ENCODE measurements at regions not wholly inside any gene's neighbourhood (a gene's known extent, or its start where the extent isn't known, plus 50 kb on each side); places are given as distances from the start of the nearest gene placed in this dataset.
"Not testable (repeated sequence)": the region's sequence is repeated elsewhere in the genome, so short reads cannot be mapped to it uniquely, and the experiment has no call there.

- no peak for DNase-seq
These were observed 95.1 kb downstream of the RPAP3 start for GRCh38 chr12:47610686-47611252.

DNA sequence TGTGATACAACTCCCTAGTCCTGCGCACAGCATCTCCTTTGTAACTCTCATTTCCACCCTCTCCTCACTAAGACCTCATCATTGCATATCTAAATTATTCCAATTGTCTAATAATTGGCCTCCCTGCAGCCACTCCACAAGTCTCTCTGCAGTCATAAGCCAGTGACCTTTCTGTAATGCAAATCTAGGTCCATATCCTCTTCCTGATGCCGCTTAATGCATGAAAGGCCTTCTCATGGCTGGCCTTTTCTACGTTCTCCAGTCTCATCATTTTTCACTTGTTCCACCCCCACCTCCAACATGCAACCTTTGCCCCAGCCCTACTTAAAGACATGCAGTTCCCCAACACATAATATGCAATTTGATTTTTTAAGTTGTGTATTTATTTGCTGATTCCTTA lies 96.0 kb downstream of the RPAP3 start:
- no peak for DNase-seq

- not testable (repeated sequence) for DNase-seq
These were observed 97.2 kb downstream of the RPAP3 start for GRCh38 chr12:47608671-47609070.

GRCh38 chr12:47604221-47604873 lies 101.5 kb downstream of the RPAP3 start:
- no peak for DNase-seq

DNA sequence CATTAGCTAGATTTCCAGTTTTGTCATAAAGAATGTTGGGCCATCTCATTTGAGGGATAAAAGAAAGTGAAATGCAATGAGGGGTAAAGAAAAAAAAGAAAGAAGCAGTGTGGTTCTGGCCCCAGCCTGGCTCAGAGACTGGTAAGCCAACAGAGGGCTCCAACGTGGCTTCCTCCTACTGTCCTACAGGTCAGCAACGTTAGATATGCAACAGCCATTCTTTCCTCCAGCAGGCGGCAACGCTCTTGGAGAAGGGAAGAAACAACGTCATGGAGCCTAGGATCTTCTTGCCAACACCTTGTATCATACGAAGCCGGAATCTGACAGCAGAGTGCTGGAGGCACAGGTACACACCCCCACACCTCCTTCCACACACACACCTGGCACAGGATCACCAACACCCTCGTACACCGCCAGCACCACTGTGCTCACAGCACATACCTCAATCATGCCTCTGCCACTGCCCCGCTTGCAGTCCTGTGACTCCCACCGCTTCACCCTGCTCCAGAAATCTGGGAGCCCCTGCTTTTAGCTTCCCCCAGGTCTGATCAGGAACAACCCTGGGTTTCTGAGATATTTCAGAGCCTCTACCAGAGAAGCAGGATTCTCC lies 102.8 kb downstream of the RPAP3 start:
- no peak for DNase-seq

- no peak for DNase-seq
These were observed 103.5 kb downstream of the RPAP3 start for GRCh38 chr12:47602325-47602724.

DNA sequence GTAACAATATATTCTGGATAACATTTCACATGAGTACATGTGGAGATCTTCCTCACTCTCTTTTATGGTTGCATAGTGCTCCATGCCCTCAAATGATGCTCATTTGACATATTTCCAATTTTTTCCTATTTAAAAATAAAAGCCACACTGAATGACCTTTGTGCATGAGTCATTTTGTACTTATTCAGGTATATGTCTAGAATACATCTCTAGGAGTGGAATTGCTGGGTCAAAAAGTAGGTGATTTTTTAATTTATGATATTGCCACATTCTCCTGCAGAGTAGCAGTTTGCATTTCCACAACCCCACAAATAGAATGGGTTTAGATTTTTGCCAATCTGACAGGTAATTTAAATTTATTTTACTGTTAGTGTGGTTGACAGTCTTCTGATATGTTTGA lies 104.8 kb downstream of the RPAP3 start:
- no peak for DNase-seq

GRCh38 chr12:47591795-47592194 lies 114.0 kb downstream of the RPAP3 start:
- DNase-seq: no peak

- no peak for DNase-seq
These were observed 114.5 kb downstream of the RPAP3 start for GRCh38 chr12:47591361-47591791.

GRCh38 chr12:47590771-47591360 lies 115.0 kb downstream of the RPAP3 start:
- DNase-seq: no peak

DNA sequence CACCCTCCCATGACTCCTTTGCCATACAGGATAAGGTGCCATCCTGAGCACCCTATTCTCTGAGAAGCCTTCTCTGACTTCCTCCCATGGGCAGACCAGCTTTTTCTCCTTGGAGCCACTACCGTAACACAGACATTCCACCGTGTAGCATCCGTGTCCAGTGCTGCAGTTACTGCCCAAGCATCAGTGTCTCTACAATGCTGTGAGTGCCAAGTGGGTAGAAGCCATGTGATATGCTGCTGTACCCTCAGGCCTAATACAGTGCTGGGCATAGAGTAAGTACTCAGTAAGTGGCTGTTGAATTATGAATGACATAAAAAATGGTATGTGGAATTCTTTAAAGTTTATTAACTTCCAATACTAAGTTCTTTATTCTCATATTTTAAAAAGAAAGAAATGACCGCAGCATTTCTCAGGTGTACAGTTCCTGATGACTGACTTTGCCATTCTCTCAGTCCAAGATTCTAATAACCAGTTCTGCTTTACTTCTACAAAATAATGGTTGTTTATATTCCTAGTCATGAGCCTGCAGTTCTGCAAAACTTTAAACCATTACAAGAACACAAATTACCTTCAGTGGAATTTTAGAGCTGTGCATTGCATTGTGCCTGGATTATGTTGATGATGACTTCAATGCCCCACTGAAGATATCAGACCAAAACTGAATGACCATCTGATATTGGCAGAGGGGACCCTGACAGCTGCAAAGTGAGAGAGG lies 118.7 kb downstream of the RPAP3 start:
- DNase-seq: no peak

DNA sequence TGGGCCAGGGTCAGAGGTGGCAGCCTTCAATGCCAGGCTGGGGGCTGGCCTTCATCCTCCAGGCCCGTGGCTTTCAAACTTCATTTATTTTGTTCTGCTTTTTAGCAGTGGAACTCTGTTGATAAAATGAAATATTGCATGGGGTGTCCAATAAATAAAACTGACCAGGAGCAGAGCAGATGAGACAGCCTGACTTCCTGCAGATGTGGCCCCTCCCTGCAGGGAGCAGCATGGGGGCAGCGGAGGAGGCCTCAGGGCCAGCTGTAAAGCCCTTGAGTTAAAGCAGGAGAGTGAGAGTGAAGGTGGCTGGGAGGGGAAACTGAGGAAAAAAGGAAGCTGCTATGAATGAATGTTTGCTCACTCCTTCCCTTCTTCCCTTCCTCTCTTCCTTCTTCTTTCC lies 120.3 kb downstream of the RPAP3 start:
- DNase-seq: no peak

DNA sequence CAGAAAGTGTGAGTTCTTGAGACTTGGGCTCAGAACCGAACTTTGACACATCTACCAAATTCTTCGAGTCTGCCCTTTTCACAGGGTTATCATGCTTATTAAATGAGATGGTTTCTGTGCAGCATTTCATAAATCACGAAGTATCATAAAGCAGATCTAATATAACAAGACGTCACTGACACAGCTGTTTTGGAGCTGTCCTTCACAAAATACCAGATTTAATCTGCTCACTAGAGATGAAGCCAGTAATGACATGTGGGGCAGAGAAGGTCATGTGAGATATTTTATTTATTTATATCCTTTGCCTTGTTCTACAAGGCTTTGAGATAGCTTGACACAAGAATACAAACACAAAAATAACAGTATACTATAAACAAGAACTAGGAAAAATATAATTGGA lies 127.0 kb downstream of the RPAP3 start:
- no peak for DNase-seq

GRCh38 chr12:47577206-47577989 lies 128.4 kb downstream of the RPAP3 start:
- DNase-seq: no peak

DNA sequence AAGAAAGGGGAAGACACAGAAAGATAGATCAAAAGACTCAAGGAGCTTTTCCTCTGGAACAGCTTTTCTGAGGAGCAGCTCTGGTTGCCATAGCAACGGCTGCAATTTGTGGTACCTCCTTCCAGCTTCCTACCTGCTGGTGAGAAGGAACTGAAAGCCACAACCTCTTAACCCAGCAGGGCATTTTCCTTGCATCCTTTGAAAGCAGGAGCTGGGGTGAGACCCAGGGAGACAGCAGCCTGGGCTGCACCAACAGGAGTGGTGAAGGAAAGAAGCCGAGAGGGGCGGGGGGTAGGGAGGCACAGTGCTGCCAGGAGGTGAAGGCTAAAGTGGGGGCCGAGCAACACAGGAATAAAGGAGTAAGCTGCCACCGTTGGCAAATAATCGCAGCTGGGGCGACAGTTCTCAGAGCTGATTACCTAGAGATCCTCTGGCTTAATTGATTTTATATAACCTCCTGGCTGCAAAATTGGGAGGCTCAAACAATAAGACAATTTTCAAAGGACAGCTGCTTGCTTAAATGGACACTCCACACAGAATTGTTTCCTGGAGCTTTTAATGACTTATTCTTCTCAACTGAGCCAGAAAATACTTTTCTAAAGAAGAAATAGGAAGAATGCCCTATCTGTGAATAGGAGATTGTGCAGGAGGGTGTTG lies 129.4 kb downstream of the RPAP3 start:
- DNase-seq: no peak

GRCh38 chr12:47574252-47575021 lies 131.4 kb downstream of the RPAP3 start:
- no peak for DNase-seq

GRCh38 chr12:47573146-47573659 lies 132.6 kb downstream of the RPAP3 start:
- DNase-seq: no peak

- no peak for DNase-seq
These were observed 135.7 kb downstream of the RPAP3 start for GRCh38 chr12:47570151-47570550.

GRCh38 chr12:47562201-47562600 lies 143.6 kb downstream of the RPAP3 start:
- DNase-seq: no peak

GRCh38 chr12:47561746-47562145 lies 144.1 kb downstream of the RPAP3 start:
- DNase-seq: no peak

GRCh38 chr12:47560415-47560814 lies 145.4 kb downstream of the RPAP3 start:
- DNase-seq: no peak

Measured in left hindlimb (tissue), 1 donor.